ENCODE measurements at regions not wholly inside any gene's neighbourhood (a gene's known extent, or its start where the extent isn't known, plus 50 kb on each side); places are given as distances from the start of the nearest gene placed in this dataset.

- no peaks in the 10 kb centered on the region for H3K9me3 ChIP-seq
- TF ChIP-seq, protein P1, sequence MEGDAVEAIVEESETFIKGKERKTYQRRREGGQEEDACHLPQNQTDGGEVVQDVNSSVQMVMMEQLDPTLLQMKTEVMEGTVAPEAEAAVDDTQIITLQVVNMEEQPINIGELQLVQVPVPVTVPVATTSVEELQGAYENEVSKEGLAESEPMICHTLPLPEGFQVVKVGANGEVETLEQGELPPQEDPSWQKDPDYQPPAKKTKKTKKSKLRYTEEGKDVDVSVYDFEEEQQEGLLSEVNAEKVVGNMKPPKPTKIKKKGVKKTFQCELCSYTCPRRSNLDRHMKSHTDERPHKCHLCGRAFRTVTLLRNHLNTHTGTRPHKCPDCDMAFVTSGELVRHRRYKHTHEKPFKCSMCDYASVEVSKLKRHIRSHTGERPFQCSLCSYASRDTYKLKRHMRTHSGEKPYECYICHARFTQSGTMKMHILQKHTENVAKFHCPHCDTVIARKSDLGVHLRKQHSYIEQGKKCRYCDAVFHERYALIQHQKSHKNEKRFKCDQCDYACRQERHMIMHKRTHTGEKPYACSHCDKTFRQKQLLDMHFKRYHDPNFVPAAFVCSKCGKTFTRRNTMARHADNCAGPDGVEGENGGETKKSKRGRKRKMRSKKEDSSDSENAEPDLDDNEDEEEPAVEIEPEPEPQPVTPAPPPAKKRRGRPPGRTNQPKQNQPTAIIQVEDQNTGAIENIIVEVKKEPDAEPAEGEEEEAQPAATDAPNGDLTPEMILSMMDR (IDR thresholded peaks at IDR 0.05) = no peak
- no peaks in the 10 kb centered on the region for H3K36me3 ChIP-seq
- intact Hi-C loops (cut with DNase I) = no loop called here
- H3K27me3 ChIP-seq (ENCODE audit: low read depth) = no peaks in the 10 kb centered on the region
- DNase-seq (no peak), ATAC-seq (no peak)
- no peak overlapping the region for H3K4me3 ChIP-seq
- H3K4me1 ChIP-seq = no peaks in the 10 kb centered on the region
- no peak overlapping the region for H3K27ac ChIP-seq
These were observed 945.7 kb downstream of the SQOR start for GRCh38 chr15:46580487-46580886.

DNA sequence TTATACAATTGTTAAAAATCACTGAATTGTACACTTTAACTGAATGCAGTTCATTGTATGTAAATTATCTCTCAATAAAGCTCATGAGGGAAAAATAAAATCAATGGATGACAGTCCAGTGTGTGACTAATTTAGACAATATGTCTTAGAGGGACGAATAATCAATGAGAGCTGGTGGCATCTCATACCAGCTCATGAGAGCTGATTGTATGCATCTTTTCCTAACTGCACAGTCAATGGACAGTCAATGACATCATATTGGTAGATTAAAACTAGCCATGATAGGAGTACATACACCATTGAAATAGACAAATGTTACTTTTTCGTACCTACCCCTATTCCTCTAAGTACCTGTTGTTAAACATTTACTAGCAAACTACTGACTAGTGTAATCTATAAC lies 946.1 kb downstream of the SQOR start:
- Histone ChIP-seq H3K4me1 (no peaks in the 10 kb centered on the region), H3K27me3 (ENCODE audit: low read depth) (no peaks in the 10 kb centered on the region), H3K4me3 (no peak overlapping the region), H3K27ac (no peak overlapping the region), H3K36me3 (no peaks in the 10 kb centered on the region), H3K9me3 (no peaks in the 10 kb centered on the region)
- TF ChIP-seq, protein P1 (IDR thresholded peaks at IDR 0.05) = no peak
- no peak for DNase-seq
- ATAC-seq = no peak
- intact Hi-C loops (cut with DNase I) = no loop called here

DNA sequence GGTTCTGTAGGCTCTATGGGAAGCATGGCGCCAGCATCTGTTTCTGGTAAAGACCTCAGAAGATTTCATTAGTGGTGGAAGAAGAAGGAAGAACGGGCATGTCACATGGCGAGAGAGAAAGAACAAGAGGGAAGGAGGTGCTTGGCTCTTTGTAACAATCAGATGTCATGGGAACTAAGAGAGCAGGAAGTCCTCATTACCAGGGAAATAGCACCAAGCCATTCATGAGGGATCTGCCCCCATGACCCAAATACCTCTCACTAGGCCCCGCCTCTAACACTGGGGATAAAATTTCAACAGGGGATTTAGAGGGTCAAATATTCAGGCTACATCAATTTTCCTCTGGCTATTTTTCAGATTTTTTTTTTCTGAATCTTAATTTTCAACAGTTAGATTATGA lies 954.3 kb downstream of the SQOR start:
- intact Hi-C loops (cut with DNase I) = no loop called here
- no peak for ATAC-seq

DNA sequence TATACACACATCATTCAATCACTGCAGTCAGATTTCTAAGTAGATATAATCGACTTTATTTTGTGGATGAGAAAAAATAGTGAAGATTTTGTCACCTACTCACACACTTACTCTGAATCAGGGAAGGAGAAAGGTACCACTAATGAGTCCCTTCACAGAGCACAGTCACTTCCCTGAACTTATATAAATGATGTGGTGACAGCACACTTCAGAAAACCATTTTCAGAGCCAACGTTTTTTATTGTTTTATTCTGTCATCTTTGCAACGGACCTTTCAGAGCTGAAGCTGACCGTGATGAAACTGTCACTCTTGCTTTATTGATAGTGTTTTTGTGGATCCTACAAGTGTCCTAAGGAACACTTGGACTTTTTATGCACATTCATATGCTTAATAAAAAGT lies 956.6 kb downstream of the SQOR start:
- no peaks in the 10 kb centered on the region for H3K9me3 ChIP-seq
- intact Hi-C loops (cut with DNase I) = no loop called here
- H3K4me1 ChIP-seq = no peaks in the 10 kb centered on the region
- TF ChIP-seq, protein P1 (IDR thresholded peaks at IDR 0.05) = no peak
- H3K27me3 ChIP-seq (ENCODE audit: low read depth) = no peaks in the 10 kb centered on the region
- no peak overlapping the region for H3K4me3 ChIP-seq
- ATAC-seq = no peak
- no peaks in the 10 kb centered on the region for H3K36me3 ChIP-seq
- no peak for DNase-seq
- no peak overlapping the region for H3K27ac ChIP-seq

More for the DNA sequence above, 954.3 kb downstream of the SQOR start:
- no peaks in the 10 kb centered on the region for H3K36me3 ChIP-seq
- DNase-seq = no peak
- no peaks in the 10 kb centered on the region for H3K9me3 ChIP-seq
- TF ChIP-seq, protein P1 (IDR thresholded peaks at IDR 0.05) = no peak
- H3K27me3 ChIP-seq (ENCODE audit: low read depth) = no peaks in the 10 kb centered on the region
- H3K4me1 ChIP-seq = no peaks in the 10 kb centered on the region
- H3K4me3 ChIP-seq = no peak overlapping the region
- no peak overlapping the region for H3K27ac ChIP-seq

GRCh38 chr15:46595016-46595415 lies 960.2 kb downstream of the SQOR start:
- intact Hi-C loops (cut with DNase I) = no loop called here
- no peak for ATAC-seq
- H3K4me3 ChIP-seq = no peak overlapping the region
- no peaks in the 10 kb centered on the region for H3K4me1 ChIP-seq
- TF ChIP-seq, protein P1 (IDR thresholded peaks at IDR 0.05) = no peak
- H3K27me3 ChIP-seq (ENCODE audit: low read depth) = no peaks in the 10 kb centered on the region
- no peak for DNase-seq
- no peaks in the 10 kb centered on the region for H3K36me3 ChIP-seq
- no peaks in the 10 kb centered on the region for H3K9me3 ChIP-seq
- no peak overlapping the region for H3K27ac ChIP-seq

DNA sequence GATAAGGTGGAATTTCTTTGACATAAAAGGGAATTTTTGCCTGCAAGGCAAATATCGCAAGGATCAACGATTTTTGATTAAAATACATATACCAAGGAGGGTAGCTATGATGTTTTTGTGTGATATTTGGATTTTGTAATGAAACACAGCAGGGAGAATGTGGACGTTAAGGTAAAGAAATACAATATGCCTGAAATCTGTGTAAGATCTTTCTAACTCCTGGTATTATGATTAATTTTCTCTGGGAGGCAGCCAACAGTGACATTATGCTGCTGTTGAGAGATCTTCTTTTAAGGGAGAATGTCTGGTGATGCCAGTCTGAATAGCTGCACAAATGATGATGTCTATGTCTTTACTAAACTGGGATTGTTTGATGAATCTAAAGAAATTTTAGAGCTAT lies 972.2 kb downstream of the SQOR start:
- DNase-seq = no peak
- H3K27ac ChIP-seq = no peak overlapping the region
- ATAC-seq = no peak
- TF ChIP-seq, protein P1 (IDR thresholded peaks at IDR 0.05) = no peak
- no peaks in the 10 kb centered on the region for H3K4me1 ChIP-seq
- no peaks in the 10 kb centered on the region for H3K27me3 ChIP-seq (ENCODE audit: low read depth)
- no peaks in the 10 kb centered on the region for H3K9me3 ChIP-seq
- intact Hi-C loops (cut with DNase I) = no loop called here
- no peak overlapping the region for H3K4me3 ChIP-seq
- no peaks in the 10 kb centered on the region for H3K36me3 ChIP-seq

Measured in lower lobe of right lung (tissue), 2 donors.